ENCODE measurements at regions not wholly inside any gene's neighbourhood (a gene's known extent, or its start where the extent isn't known, plus 50 kb on each side); places are given as distances from the start of the nearest gene placed in this dataset.

GRCh38 chr16:79713609-79714309, 113.2 kb upstream of the MAF start:
- no peak for DNase-seq (ENCODE audit: low read depth)

GRCh38 chr16:79712276-79712675, 111.7 kb upstream of the MAF start:
- no peak for DNase-seq (ENCODE audit: low read depth)

GRCh38 chr16:79707876-79708275, 107.3 kb upstream of the MAF start:
- DNase-seq (ENCODE audit: low read depth), result no peak

- no peak for DNase-seq (ENCODE audit: low read depth)
Observed at GRCh38 chr16:79703066-79703465, 102.5 kb upstream of the MAF start.

- no peak for DNase-seq (ENCODE audit: low read depth)
Observed at GRCh38 chr16:79698341-79698753, 97.8 kb upstream of the MAF start.

- no peak for DNase-seq (ENCODE audit: low read depth)
Observed at GRCh38 chr16:79697562-79698112, 97.1 kb upstream of the MAF start.

- no peak for DNase-seq (ENCODE audit: low read depth)
Observed at GRCh38 chr16:79691007-79691406, 90.5 kb upstream of the MAF start.

- no peak for DNase-seq (ENCODE audit: low read depth)
Observed at GRCh38 chr16:79690159-79690558, 89.6 kb upstream of the MAF start.

GRCh38 chr16:79687249-79688130, 87.0 kb upstream of the MAF start:
- no peak for DNase-seq (ENCODE audit: low read depth)

- DNase-seq (ENCODE audit: low read depth), result no peak
Observed at GRCh38 chr16:79685871-79686270, 85.3 kb upstream of the MAF start.

GRCh38 chr16:79679334-79679733, 78.8 kb upstream of the MAF start:
- DNase-seq (ENCODE audit: low read depth), result no peak

- no peak for DNase-seq (ENCODE audit: low read depth)
Observed at GRCh38 chr16:79677799-79678530, 77.4 kb upstream of the MAF start.

GRCh38 chr16:79673635-79674034, 73.1 kb upstream of the MAF start:
- no peak for DNase-seq (ENCODE audit: low read depth)

GRCh38 chr16:79672524-79672923, 72.0 kb upstream of the MAF start:
- no peak for DNase-seq (ENCODE audit: low read depth)

GRCh38 chr16:79668502-79668901, 68.0 kb upstream of the MAF start:
- DNase-seq (ENCODE audit: low read depth), result no peak

GRCh38 chr16:79665970-79666369, 65.4 kb upstream of the MAF start:
- DNase-seq (ENCODE audit: low read depth), result no peak

- no peak for DNase-seq (ENCODE audit: low read depth)
Observed at GRCh38 chr16:79664407-79664806, 63.9 kb upstream of the MAF start.

- DNase-seq (ENCODE audit: low read depth), result no peak
Observed at GRCh38 chr16:79662669-79663313, 62.3 kb upstream of the MAF start.

- no peak for DNase-seq (ENCODE audit: low read depth)
Observed at GRCh38 chr16:79662122-79662521, 61.6 kb upstream of the MAF start.

GRCh38 chr16:79661578-79661977, 61.0 kb upstream of the MAF start:
- DNase-seq (ENCODE audit: low read depth), result no peak

GRCh38 chr16:79659344-79659743, 58.8 kb upstream of the MAF start:
- no peak for DNase-seq (ENCODE audit: low read depth)

All from stimulated activated CD8-positive, alpha-beta memory T cell treated with anti-CD3 and anti-CD28 coated beads, Interleukin-12 subunit alpha, Interleukin-12 subunit beta, amount 100 ng/mL, for 4 hours (primary cell).